Body of pancreas (tissue), 4 donors: ENCODE measurements at regions not wholly inside any gene's neighbourhood (a gene's known extent, or its start where the extent isn't known, plus 50 kb on each side); places are given as distances from the start of the nearest gene placed in this dataset.
"Not testable (repeated sequence)": the region's sequence is repeated elsewhere in the genome, so short reads cannot be mapped to it uniquely, and the experiment has no call there.

Source experiments
- POLR2A ChIP-seq, 3 donors: fragments of 450-650 bp; IDR thresholded peaks; one replicate each; pipeline ENCODE4 v1.6.1; 2016; ENCODE audit warnings: antibody characterized with exemption in 3 of 3, mild to moderate bottlenecking in 2 of 3
- TF ChIP-seq, protein P1 (sequence below), 7 experiments: fragments of 450-650 bp in 4 of 7; fragments of 200-600 bp in 3 of 7; sonication (generic) in 3 of 7; IDR thresholded peaks; one replicate each; pipeline ENCODE4 v1.5.1; 2016 to 2019; ENCODE audit warnings: antibody characterized with exemption in 7 of 7

DNA sequence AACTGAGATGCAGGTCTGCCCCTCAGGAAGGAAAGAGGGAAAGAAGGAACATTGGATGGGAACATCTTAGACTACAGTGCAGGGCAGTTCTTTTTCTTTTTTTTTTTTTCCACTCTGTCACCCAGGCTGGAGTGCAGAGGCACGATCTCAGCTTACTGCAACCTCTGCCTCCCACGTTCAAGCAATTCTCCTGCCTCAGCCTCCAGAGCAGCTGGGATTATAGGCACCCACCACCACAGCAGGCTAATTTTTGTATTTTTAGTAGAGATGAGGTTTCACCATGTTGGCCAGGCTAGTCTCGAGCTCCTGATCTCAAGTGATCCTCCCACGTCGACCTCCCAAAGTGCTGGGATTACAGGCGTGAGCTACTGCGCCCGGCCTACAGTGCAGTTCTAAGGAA, 204.6 kb downstream of the SHQ1 start:
- TF ChIP-seq, protein P1, sequence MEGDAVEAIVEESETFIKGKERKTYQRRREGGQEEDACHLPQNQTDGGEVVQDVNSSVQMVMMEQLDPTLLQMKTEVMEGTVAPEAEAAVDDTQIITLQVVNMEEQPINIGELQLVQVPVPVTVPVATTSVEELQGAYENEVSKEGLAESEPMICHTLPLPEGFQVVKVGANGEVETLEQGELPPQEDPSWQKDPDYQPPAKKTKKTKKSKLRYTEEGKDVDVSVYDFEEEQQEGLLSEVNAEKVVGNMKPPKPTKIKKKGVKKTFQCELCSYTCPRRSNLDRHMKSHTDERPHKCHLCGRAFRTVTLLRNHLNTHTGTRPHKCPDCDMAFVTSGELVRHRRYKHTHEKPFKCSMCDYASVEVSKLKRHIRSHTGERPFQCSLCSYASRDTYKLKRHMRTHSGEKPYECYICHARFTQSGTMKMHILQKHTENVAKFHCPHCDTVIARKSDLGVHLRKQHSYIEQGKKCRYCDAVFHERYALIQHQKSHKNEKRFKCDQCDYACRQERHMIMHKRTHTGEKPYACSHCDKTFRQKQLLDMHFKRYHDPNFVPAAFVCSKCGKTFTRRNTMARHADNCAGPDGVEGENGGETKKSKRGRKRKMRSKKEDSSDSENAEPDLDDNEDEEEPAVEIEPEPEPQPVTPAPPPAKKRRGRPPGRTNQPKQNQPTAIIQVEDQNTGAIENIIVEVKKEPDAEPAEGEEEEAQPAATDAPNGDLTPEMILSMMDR (IDR thresholded peaks at IDR 0.05) = not testable (repeated sequence)
- TF ChIP-seq POLR2A (IDR thresholded peaks at IDR 0.05) = not testable (repeated sequence)
